MCF 10A (cell line): ENCODE measurements at regions not wholly inside any gene's neighbourhood (a gene's known extent, or its start where the extent isn't known, plus 50 kb on each side); places are given as distances from the start of the nearest gene placed in this dataset.

Source experiments
- BruUV-seq: library from RNA; stranded (reverse); fragments of 400-500 nt; replicated peaks from 2 replicates; lab custom pipeline; 2021; lab: Mats Ljungman, UMichigan
- CTCF ChIA-PET: fragments of 300-600 bp; sonication (Branson Sonifier 250); formaldehyde crosslinking; extraction: SDS; loops from one replicate; lab custom pipeline; 2021; ENCODE audit warnings: antibody characterized with exemption, inconsistent platforms; lab: Yijun Ruan, JAX
- POLR2A ChIA-PET: fragments of 300-600, 350-650 bp; sonication (Branson Sonifier 250); formaldehyde crosslinking; extraction: SDS; loops from one replicate; lab custom pipeline; 2020; ENCODE audit warnings: antibody characterized with exemption, inconsistent platforms; lab: Yijun Ruan, JAX
- DNase-seq: peaks from one replicate; pipeline ENCODE4 v3.0.0-alpha.2; 2018; ENCODE audit not compliant: unreplicated experiment
- H3K27ac Mint-ChIP-seq: one replicate; pipeline ENCODE4 v1.8.0; 2022; ENCODE audit warnings: mild to moderate bottlenecking, low read depth, mixed read lengths; ENCODE audit not compliant: unreplicated experiment
- H3K27me3 Mint-ChIP-seq: one replicate; pipeline ENCODE4 v1.8.0; 2022; ENCODE audit warnings: mixed read lengths; ENCODE audit not compliant: insufficient read depth, unreplicated experiment
- H3K36me3 Mint-ChIP-seq: one replicate; pipeline ENCODE4 v1.8.0; 2022; ENCODE audit warnings: mild to moderate bottlenecking, moderate library complexity, mixed read lengths; ENCODE audit not compliant: insufficient read depth, unreplicated experiment
- H3K4me1 Mint-ChIP-seq: one replicate; pipeline ENCODE4 v1.8.0; 2022; ENCODE audit warnings: mixed read lengths; ENCODE audit not compliant: insufficient read depth, unreplicated experiment
- H3K4me3 Mint-ChIP-seq: one replicate; pipeline ENCODE4 v1.8.0; 2022; ENCODE audit warnings: mild to moderate bottlenecking, moderate library complexity, mixed read lengths; ENCODE audit not compliant: unreplicated experiment
- H3K9me3 Mint-ChIP-seq: one replicate; pipeline ENCODE4 v1.8.0; 2022; ENCODE audit warnings: mixed read lengths; ENCODE audit not compliant: unreplicated experiment
- intact Hi-C: fragments of 100-400 bp; cut with micrococcal nuclease; formaldehyde crosslinking; loops from 2 replicates; pipeline ENCODE4 v1.14.1; 2022
- TF ChIP-seq, protein P1 (sequence below): fragments of 200-600 bp; IDR thresholded peaks from one replicate; pipeline ENCODE4 v1.8.0; 2022; ENCODE audit warnings: antibody characterized with exemption, mild to moderate bottlenecking; ENCODE audit not compliant: unreplicated experiment

DNA sequence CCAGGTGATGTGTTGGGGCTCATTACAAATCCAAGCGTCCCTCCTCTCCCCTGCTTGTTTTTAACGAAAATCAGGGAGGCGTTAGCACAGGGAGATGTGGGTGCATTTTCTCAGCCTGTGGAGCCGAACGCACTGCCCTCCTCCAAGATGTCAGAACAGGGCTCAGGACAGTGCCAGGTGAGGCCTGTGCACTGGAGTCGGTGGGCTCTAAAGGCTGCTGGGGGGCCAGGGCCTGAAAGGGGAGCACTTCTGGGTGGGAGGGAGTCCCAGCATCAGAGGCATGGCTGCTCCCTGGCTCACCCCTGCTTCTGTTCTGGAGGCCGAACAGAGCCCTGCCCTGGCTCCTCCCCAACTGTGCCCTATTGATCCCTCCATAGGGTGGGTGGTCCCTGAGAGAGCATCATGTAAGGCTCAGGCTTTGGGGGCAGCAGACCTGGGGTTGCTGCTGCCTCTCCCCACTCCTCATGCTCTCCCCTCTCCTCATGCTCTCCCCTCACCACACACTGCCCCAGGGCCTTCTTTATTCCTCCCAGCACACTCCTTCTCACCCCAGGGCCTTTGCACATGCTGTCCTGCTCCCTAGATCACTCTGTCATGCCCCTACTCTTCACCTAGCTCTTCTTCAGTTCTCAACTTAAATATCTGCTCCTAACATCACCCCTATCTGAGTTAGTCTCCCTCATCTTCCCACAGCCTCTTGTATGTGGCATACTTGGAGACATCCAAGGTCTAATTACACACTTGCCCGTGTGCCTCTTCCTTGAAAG lies 725.2 kb downstream of the PTPRU start:
- intact Hi-C loops: no loop called here
- POLR2A ChIA-PET: no interaction called here
- no TSS peak for BruUV-seq
- TF ChIP-seq, protein P1, sequence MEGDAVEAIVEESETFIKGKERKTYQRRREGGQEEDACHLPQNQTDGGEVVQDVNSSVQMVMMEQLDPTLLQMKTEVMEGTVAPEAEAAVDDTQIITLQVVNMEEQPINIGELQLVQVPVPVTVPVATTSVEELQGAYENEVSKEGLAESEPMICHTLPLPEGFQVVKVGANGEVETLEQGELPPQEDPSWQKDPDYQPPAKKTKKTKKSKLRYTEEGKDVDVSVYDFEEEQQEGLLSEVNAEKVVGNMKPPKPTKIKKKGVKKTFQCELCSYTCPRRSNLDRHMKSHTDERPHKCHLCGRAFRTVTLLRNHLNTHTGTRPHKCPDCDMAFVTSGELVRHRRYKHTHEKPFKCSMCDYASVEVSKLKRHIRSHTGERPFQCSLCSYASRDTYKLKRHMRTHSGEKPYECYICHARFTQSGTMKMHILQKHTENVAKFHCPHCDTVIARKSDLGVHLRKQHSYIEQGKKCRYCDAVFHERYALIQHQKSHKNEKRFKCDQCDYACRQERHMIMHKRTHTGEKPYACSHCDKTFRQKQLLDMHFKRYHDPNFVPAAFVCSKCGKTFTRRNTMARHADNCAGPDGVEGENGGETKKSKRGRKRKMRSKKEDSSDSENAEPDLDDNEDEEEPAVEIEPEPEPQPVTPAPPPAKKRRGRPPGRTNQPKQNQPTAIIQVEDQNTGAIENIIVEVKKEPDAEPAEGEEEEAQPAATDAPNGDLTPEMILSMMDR: no peak
- no peaks in the 10 kb centered on the region for H3K9me3 Mint-ChIP-seq
- H3K27me3 Mint-ChIP-seq: peaks cover 18% of the 10 kb centered on the region
- no peak overlapping the region for H3K4me3 Mint-ChIP-seq
- H3K36me3 Mint-ChIP-seq: no peaks in the 10 kb centered on the region
- DNase-seq: no peak
- H3K4me1 Mint-ChIP-seq: no peaks in the 10 kb centered on the region
- CTCF ChIA-PET: no interaction called here
- H3K27ac Mint-ChIP-seq: no peak overlapping the region

DNA sequence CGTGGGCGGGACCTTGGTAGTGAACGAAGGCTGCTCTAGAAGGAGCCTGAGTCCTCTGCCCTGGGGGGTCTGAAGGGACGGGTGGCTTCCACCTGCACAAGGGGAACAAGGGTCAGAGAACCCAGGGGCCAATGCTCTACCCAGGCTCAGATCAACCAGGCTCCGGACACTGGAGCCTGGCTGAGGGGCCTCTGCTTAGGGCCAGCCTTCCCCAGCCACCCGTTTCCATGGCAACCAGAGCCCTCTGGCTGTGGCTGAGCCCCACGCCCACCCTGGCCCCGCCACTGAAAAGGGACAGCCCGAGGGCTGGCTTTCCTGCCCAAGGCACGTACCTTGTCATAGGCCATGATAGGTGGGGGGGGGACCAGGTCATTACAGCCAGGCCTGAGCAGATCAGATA lies 724.6 kb downstream of the PTPRU start:
- POLR2A ChIA-PET: no interaction called here
- CTCF ChIA-PET: no interaction called here
- no peak for DNase-seq
- Mint-ChIP-seq H3K36me3 (no peaks in the 10 kb centered on the region), H3K4me1 (no peaks in the 10 kb centered on the region), H3K27me3 (peaks cover 18% of the 10 kb centered on the region), H3K4me3 (no peak overlapping the region), H3K27ac (no peak overlapping the region), H3K9me3 (no peaks in the 10 kb centered on the region)
- TF ChIP-seq, protein P1: no peak
- intact Hi-C loops: no loop called here
- BruUV-seq: no TSS peak

DNA sequence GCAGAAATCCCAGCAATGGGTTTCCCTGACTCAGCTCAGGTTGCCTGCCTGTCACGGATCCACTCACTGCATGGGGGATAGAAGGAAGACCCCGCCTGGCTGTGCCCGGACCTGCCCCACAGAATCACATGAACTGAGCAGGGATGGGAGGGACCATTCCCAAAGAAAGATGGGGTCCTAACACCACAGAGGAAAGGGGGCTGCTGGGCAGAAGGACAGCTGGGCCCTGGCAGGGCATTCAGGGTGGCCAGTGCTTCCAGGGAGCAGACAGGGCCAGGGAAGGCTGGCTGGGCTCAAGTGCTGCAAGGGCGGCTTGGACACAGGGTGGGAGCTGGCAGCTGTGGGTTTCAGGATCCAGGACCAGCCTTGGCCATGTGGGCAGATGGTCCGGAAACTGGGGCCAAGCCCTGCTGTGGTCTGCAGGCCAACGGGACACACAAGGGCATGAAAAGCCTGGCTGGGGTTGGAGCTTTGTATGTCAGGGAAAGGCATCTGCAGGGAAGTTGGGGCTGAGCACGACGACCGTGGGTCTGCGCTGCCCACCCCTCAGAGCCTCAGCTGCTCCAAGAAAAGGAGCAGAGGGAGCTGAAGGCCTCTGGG lies 723.9 kb downstream of the PTPRU start:
- Mint-ChIP-seq H3K4me3 (no peak overlapping the region), H3K9me3 (no peaks in the 10 kb centered on the region), H3K27me3 (peaks cover 21% of the 10 kb centered on the region), H3K27ac (no peak overlapping the region), H3K4me1 (no peaks in the 10 kb centered on the region), H3K36me3 (no peaks in the 10 kb centered on the region)
- no TSS peak for BruUV-seq
- TF ChIP-seq, protein P1: no peak
- no peak for DNase-seq
- intact Hi-C loops: no loop called here
- POLR2A ChIA-PET: no interaction called here
- CTCF ChIA-PET: no interaction called here

- H3K27me3 Mint-ChIP-seq: peaks cover 30% of the 10 kb centered on the region
- no peaks in the 10 kb centered on the region for H3K4me1 Mint-ChIP-seq
- no peaks in the 10 kb centered on the region for H3K36me3 Mint-ChIP-seq
- H3K9me3 Mint-ChIP-seq: no peaks in the 10 kb centered on the region
- BruUV-seq: no TSS peak
- intact Hi-C loops: no loop called here
- H3K27ac Mint-ChIP-seq: no peak overlapping the region
- no peak overlapping the region for H3K4me3 Mint-ChIP-seq
- ChIA-PET POLR2A (no interaction called here), CTCF (interaction anchor here (0.7 kb wide), 1 partner anchor 458 kb away, joined by 3 read pairs; no protein-coding TSS in a partner anchor)
- DNase-seq: no peak
- TF ChIP-seq, protein P1: no peak
Observed at GRCh38 chr1:29959356-29959755, 723.0 kb downstream of the PTPRU start.
